ENCODE measurements at regions not wholly inside any gene's neighbourhood (a gene's known extent, or its start where the extent isn't known, plus 50 kb on each side); places are given as distances from the start of the nearest gene placed in this dataset.

- TF ChIP-seq ISL1 (CRISPR knock-in tag; IDR thresholded peaks at IDR 0.05): no peak
- no peak for TF ChIP-seq ZNF70 (CRISPR knock-in tag; IDR thresholded peaks at IDR 0.05)
- TF ChIP-seq OSR1 (CRISPR knock-in tag; IDR thresholded peaks at IDR 0.05): no peak
These were observed 204.9 kb downstream of the SOX4 start (continued) for GRCh38 chr6:21798468-21798867.

- no peak for TF ChIP-seq CSRNP3 (CRISPR knock-in tag; IDR thresholded peaks at IDR 0.05)
- no peak for TF ChIP-seq TOX (CRISPR knock-in tag; IDR thresholded peaks at IDR 0.05; ENCODE audit: borderline replicate concordance)
- no peak for TF ChIP-seq ARNTL (CRISPR knock-in tag; IDR thresholded peaks at IDR 0.05; ENCODE audit: borderline replicate concordance, low read depth)
- TF ChIP-seq GLIS3 (CRISPR knock-in tag; IDR thresholded peaks at IDR 0.05): no peak
- TF ChIP-seq ZFP30 (CRISPR knock-in tag; IDR thresholded peaks at IDR 0.05): no peak
- no peak for TF ChIP-seq RARB (CRISPR knock-in tag; IDR thresholded peaks at IDR 0.05)
- no peak for TF ChIP-seq BACH2 (CRISPR knock-in tag; IDR thresholded peaks at IDR 0.05; ENCODE audit: borderline replicate concordance)
- no peak for TF ChIP-seq POU6F1 (CRISPR knock-in tag; IDR thresholded peaks at IDR 0.05; ENCODE audit: borderline replicate concordance, low read depth)
- TF ChIP-seq PPARA (CRISPR knock-in tag; IDR thresholded peaks at IDR 0.05; ENCODE audit: borderline replicate concordance): no peak
- no peak for TF ChIP-seq ZFP3 (CRISPR knock-in tag; IDR thresholded peaks at IDR 0.05)
- no peak for TF ChIP-seq PATZ1 (CRISPR knock-in tag; IDR thresholded peaks at IDR 0.05; ENCODE audit: borderline replicate concordance)
- TF ChIP-seq CSDC2 (CRISPR knock-in tag; IDR thresholded peaks at IDR 0.05): no peak
- no peak for TF ChIP-seq SNAI2 (CRISPR knock-in tag; IDR thresholded peaks at IDR 0.05)
- no peak for TF ChIP-seq ZNF565 (CRISPR knock-in tag; conservative IDR thresholded peaks at IDR 0.05; ENCODE audit: low read depth)
- TF ChIP-seq ZC3H10 (CRISPR knock-in tag; IDR thresholded peaks at IDR 0.05): no peak
- TF ChIP-seq ISL1 (CRISPR knock-in tag; IDR thresholded peaks at IDR 0.05): no peak
- no peak for TF ChIP-seq CREB5 (CRISPR knock-in tag; IDR thresholded peaks at IDR 0.05; ENCODE audit: low read depth)
- TF ChIP-seq ZNF8 (CRISPR knock-in tag; IDR thresholded peaks at IDR 0.05): no peak
- TF ChIP-seq OSR1 (CRISPR knock-in tag; IDR thresholded peaks at IDR 0.05): no peak
- ATAC-seq: peak; percentile 23; the same call in 2 of the 3 replicates
These were observed 206.8 kb downstream of the SOX4 start for GRCh38 chr6:21800330-21800729.

GRCh38 chr6:21800948-21801438, 207.4 kb downstream of the SOX4 start:
- peak; percentile 83 for ATAC-seq
- no peak for TF ChIP-seq RARB (CRISPR knock-in tag; IDR thresholded peaks at IDR 0.05)
- peak; percentile 51 for TF ChIP-seq ISL1 (CRISPR knock-in tag; IDR thresholded peaks at IDR 0.05)

- no peak for ATAC-seq
- TF ChIP-seq RARB (CRISPR knock-in tag; IDR thresholded peaks at IDR 0.05): no peak
- no peak for TF ChIP-seq OSR1 (CRISPR knock-in tag; IDR thresholded peaks at IDR 0.05)
- no peak for TF ChIP-seq ZNF70 (CRISPR knock-in tag; IDR thresholded peaks at IDR 0.05)
- no peak for TF ChIP-seq ISL1 (CRISPR knock-in tag; IDR thresholded peaks at IDR 0.05)
- no peak for TF ChIP-seq PPARA (CRISPR knock-in tag; IDR thresholded peaks at IDR 0.05; ENCODE audit: borderline replicate concordance)
- no peak for TF ChIP-seq ESRRG (CRISPR knock-in tag; IDR thresholded peaks at IDR 0.05)
These were observed 208.1 kb downstream of the SOX4 start for GRCh38 chr6:21801446-21802174.
